ENCODE measurements at regions not wholly inside any gene's neighbourhood (a gene's known extent, or its start where the extent isn't known, plus 50 kb on each side); places are given as distances from the start of the nearest gene placed in this dataset.

- TF ChIP-seq POLR2AphosphoS5 (IDR thresholded peaks at IDR 0.05; ENCODE audit: low read depth, low read length) (no peak), POLR2A (IDR thresholded peaks at IDR 0.05; ENCODE audit: low read depth, low read length) (no peak)
Observed at GRCh38 chr4:170623899-170624298, 534.1 kb upstream of the AADAT start.
